CD8-positive, alpha-beta memory T cell (primary cell): ENCODE measurements at regions not wholly inside any gene's neighbourhood (a gene's known extent, or its start where the extent isn't known, plus 50 kb on each side); places are given as distances from the start of the nearest gene placed in this dataset.

Source experiments
- CTCF ChIA-PET: fragments of 350-600 bp; sonication (Branson Sonifier 250); formaldehyde crosslinking; loops from one replicate; lab custom pipeline; 2021; ENCODE audit warnings: antibody characterized with exemption; lab: Charles Lee
- POLR2A ChIA-PET: fragments of 350-600 bp; sonication (Branson Sonifier 250); formaldehyde crosslinking; loops from one replicate; lab custom pipeline; 2021; ENCODE audit warnings: antibody characterized with exemption; lab: Charles Lee
- DNase-seq, 5 donors: peaks; one replicate each; pipeline versions ENCODE4 v3.0.0 to v3.0.0-alpha.2; 2020 to 2022; ENCODE audit warnings: mixed read lengths in 1 of 5
- H3K27ac ChIP-seq: one replicate; pipeline ENCODE4 v1.7.0; 2013; ENCODE audit warnings: low read depth, mild to moderate bottlenecking, low read length, moderate library complexity
- H3K27me3 ChIP-seq: 2 replicates; pipeline ENCODE4 v1.7.0; 2013; ENCODE audit warnings: low read length, mild to moderate bottlenecking; ENCODE audit not compliant: insufficient read depth, poor library complexity, severe bottlenecking
- H3K36me3 ChIP-seq: 2 replicates; pipeline ENCODE4 v1.7.0; 2013; ENCODE audit warnings: mild to moderate bottlenecking, low read length, moderate library complexity; ENCODE audit not compliant: insufficient read depth
- H3K4me1 ChIP-seq: 2 replicates; pipeline ENCODE4 v1.7.0; 2013; ENCODE audit warnings: mild to moderate bottlenecking, low read length, moderate library complexity; ENCODE audit not compliant: insufficient read depth
- H3K4me3 ChIP-seq: 2 replicates; pipeline ENCODE4 v1.7.0; 2013; ENCODE audit warnings: mild to moderate bottlenecking, low read length
- H3K9me3 ChIP-seq: 2 replicates; pipeline ENCODE4 v1.7.0; 2013; ENCODE audit warnings: mild to moderate bottlenecking, low read length
- H3K27ac Mint-ChIP-seq, 8 donors: one replicate each; pipeline ENCODE4 v1.8.0; 2020 to 2021; ENCODE audit warnings: mixed read lengths in 8 of 8, mild to moderate bottlenecking in 6 of 8, inconsistent platforms in 3 of 8, moderate library complexity in 3 of 8
- H3K27me3 Mint-ChIP-seq, 2 donors: one replicate each; pipeline ENCODE4 v1.8.0; 2020 to 2021; ENCODE audit warnings: mixed read lengths in 2 of 2, mild to moderate bottlenecking in 1 of 2, moderate library complexity in 1 of 2
- H3K36me3 Mint-ChIP-seq, 3 donors: one replicate each; pipeline ENCODE4 v1.8.0; 2020 to 2021; ENCODE audit warnings: mixed read lengths in 3 of 3, inconsistent platforms in 1 of 3, mild to moderate bottlenecking in 1 of 3
- H3K4me1 Mint-ChIP-seq, 3 donors: one replicate each; pipeline ENCODE4 v1.8.0; 2020 to 2021; ENCODE audit warnings: mixed read lengths in 3 of 3, inconsistent platforms in 1 of 3, mild to moderate bottlenecking in 1 of 3
- H3K4me3 Mint-ChIP-seq, 7 donors: one replicate each; pipeline ENCODE4 v1.8.0; 2020 to 2021; ENCODE audit warnings: mixed read lengths in 7 of 7, mild to moderate bottlenecking in 6 of 7, moderate library complexity in 4 of 7, inconsistent platforms in 2 of 7
- H3K9me3 Mint-ChIP-seq, 5 donors: one replicate each; pipeline ENCODE4 v1.8.0; 2020 to 2022; ENCODE audit warnings: mixed read lengths in 5 of 5, mild to moderate bottlenecking in 3 of 5, moderate library complexity in 2 of 5, inconsistent platforms in 1 of 5

- Mint-ChIP-seq H3K27ac (no peak overlapping the region), H3K36me3 (no peaks in the 10 kb centered on the region), H3K9me3 (peaks cover 4 to 15% (median 6%) of the 10 kb centered on the region in 5 donors), H3K4me3 (no peak overlapping the region), H3K4me1 (no peaks in the 10 kb centered on the region), H3K27me3 (peaks cover 4 to 12% of the 10 kb centered on the region in 2 donors)
- Histone ChIP-seq H3K36me3 (no peaks in the 10 kb centered on the region), H3K9me3 (no peaks in the 10 kb centered on the region), H3K27me3 (no peaks in the 10 kb centered on the region), H3K27ac (no peak overlapping the region), H3K4me1 (no peaks in the 10 kb centered on the region), H3K4me3 (no peak overlapping the region)
- no peak for DNase-seq
- ChIA-PET POLR2A (no interaction called here), CTCF (no interaction called here)
Measured at GRCh38 chr7:54968018-54968417, 50.8 kb upstream of the EGFR start.
